Ovary (tissue), 7 donors: ENCODE measurements at regions not wholly inside any gene's neighbourhood (a gene's known extent, or its start where the extent isn't known, plus 50 kb on each side); places are given as distances from the start of the nearest gene placed in this dataset.

ENCODE experiments used
- DNase-seq, 5 donors: peaks; one replicate each; pipeline ENCODE4 v3.0.0-alpha.2; 2019 to 2020
- H3K27ac ChIP-seq, 2 donors: fragments of 200-600 bp; one replicate each; pipeline versions ENCODE4 v1.5.1 to v1.8.0; 2019 to 2022
- H3K27me3 ChIP-seq: fragments of 200-600 bp; one replicate; pipeline ENCODE4 v1.8.0; 2022
- H3K36me3 ChIP-seq: fragments of 200-600 bp; sonication (generic); one replicate; pipeline ENCODE4 v1.5.1; 2019
- H3K4me1 ChIP-seq: one replicate; pipeline ENCODE4 v1.8.1; 2013; ENCODE audit warnings: mild to moderate bottlenecking, moderate library complexity; ENCODE audit not compliant: insufficient read depth
- H3K4me3 ChIP-seq: fragments of 200-600 bp; sonication (generic); one replicate; pipeline ENCODE4 v1.5.1; 2017
- H3K9me3 ChIP-seq, 2 donors: fragments of 200-600 bp in 1 of 2; sonication (generic) in 1 of 2; one replicate each; pipeline versions ENCODE4 v1.5.1 to v1.8.1; 2013 to 2019; ENCODE audit warnings: mild to moderate bottlenecking in 1 of 2, moderate library complexity in 1 of 2
- EP300 ChIP-seq: sonication (generic); formaldehyde crosslinking; IDR thresholded peaks from one replicate; pipeline ENCODE4 v1.6.1; 2017; ENCODE audit warnings: antibody characterized with exemption
- POLR2A ChIP-seq: fragments of 450-650 bp; IDR thresholded peaks from one replicate; pipeline ENCODE4 v1.6.1; 2017; ENCODE audit warnings: antibody characterized with exemption, mild to moderate bottlenecking, moderate library complexity
- WGBS, 3 donors: extraction: QIAGEN DNeasy Blood & Tissue Kit in 1 of 3; methylation state at CpG; one replicate each; pipeline versions ENCODE4 v1.1.5 to v1.1.7; 2013 to 2017; 5-methylcytosine and 5-hydroxymethylcytosine counted together
- intact Hi-C, 4 donors: fragments of 100-400 bp; cut with DNase I; formaldehyde crosslinking; loops; one replicate each; pipeline versions ENCODE4 v1.11.0 to v1.15.1; 2022 to 2023
- TF ChIP-seq, protein P1 (sequence below), 3 donors: fragments of 450-650 bp in 2 of 3; fragments of 200-600 bp in 1 of 3; IDR thresholded peaks; one replicate each; pipeline versions ENCODE4 v1.5.1 to v1.8.0; 2016 to 2022; ENCODE audit warnings: antibody characterized with exemption in 3 of 3, mild to moderate bottlenecking in 1 of 3
- donor health status: DM: no; HTN: no; CAD: no; lungs with moderate emphysema.
- donor health status: DM: no; HTN: no; CAD: no.
- donor health status: Bipolar disorder and iron deficiency.
- donor health status: DM: no; HTN: no; CAD: no.
- donor health status: DM: yes; HTN: yes; CAD: no.

DNA sequence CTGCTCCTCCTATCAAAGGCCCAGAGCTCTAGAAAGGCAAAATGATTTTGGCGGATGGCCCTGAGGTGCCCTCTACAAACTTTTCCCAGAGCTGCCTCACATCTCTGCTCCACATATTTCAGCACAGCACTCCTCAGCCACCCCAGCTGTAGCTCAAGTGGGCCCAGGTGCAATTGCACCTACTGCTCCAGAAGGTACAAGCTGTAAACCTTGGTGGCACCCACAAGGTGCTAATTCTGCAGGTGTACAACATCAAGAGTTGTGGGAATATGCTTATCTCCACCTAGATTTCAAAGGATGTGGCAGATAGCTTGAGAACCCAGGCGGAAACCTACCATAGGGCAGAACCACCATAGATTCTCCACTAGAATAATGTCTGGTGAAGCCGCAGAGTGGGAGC, 432.2 kb downstream of the TMEM232 start:
- TF ChIP-seq POLR2A (no peak), EP300 (no peak)
- TF ChIP-seq, protein P1, sequence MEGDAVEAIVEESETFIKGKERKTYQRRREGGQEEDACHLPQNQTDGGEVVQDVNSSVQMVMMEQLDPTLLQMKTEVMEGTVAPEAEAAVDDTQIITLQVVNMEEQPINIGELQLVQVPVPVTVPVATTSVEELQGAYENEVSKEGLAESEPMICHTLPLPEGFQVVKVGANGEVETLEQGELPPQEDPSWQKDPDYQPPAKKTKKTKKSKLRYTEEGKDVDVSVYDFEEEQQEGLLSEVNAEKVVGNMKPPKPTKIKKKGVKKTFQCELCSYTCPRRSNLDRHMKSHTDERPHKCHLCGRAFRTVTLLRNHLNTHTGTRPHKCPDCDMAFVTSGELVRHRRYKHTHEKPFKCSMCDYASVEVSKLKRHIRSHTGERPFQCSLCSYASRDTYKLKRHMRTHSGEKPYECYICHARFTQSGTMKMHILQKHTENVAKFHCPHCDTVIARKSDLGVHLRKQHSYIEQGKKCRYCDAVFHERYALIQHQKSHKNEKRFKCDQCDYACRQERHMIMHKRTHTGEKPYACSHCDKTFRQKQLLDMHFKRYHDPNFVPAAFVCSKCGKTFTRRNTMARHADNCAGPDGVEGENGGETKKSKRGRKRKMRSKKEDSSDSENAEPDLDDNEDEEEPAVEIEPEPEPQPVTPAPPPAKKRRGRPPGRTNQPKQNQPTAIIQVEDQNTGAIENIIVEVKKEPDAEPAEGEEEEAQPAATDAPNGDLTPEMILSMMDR (IDR thresholded peaks at IDR 0.05) = no peak
- 90 to 99% (median 93%) methylated on average over 3 of the region's 3 CpGs for WGBS, 3 donors
- no peaks in the 10 kb centered on the region for H3K9me3 ChIP-seq

DNA sequence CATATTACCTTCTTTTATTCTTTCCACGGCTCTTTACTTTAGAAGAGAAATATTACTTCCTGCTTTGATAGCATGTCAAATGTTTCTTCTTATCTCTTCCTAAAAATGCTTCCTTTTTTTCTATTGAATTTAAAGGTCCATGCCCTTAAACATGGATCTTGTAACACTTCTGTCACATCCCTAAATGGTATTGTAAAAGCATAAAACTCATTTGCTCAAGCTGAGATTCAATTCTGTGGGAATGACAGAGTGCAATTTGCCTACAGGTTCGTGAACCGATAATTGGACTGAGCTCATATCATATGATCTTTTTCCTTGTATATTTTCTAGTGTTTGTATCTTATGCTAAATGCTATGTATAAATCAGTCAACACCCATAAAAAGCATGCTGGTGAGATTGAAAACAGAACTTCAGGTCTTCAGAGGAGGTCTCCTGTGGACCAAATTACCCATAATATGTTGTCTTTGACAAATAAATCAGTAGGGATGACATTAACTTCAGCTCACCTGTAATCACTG, 429.3 kb downstream of the TMEM232 start:
- Histone ChIP-seq H3K27me3 (no peaks in the 10 kb centered on the region), H3K4me3 (no peak overlapping the region), H3K9me3 (no peaks in the 10 kb centered on the region), H3K4me1 (no peaks in the 10 kb centered on the region), H3K36me3 (no peaks in the 10 kb centered on the region), H3K27ac (no peak overlapping the region)
- TF ChIP-seq, protein P1 (IDR thresholded peaks at IDR 0.05) = no peak
- no peak for TF ChIP-seq POLR2A
- TF ChIP-seq EP300 = no peak
- 54 to 59% (median 54%) methylated on average over 3 of the region's 3 CpGs for WGBS, 3 donors
- intact Hi-C loops = no loop called here
- no peak for DNase-seq

More for the DNA sequence above, 432.2 kb downstream of the TMEM232 start:
- Histone ChIP-seq H3K36me3 (no peaks in the 10 kb centered on the region), H3K27ac (no peak overlapping the region), H3K27me3 (no peaks in the 10 kb centered on the region), H3K4me3 (no peak overlapping the region), H3K4me1 (no peaks in the 10 kb centered on the region)
- DNase-seq = no peak
- intact Hi-C loops = no loop called here

DNA sequence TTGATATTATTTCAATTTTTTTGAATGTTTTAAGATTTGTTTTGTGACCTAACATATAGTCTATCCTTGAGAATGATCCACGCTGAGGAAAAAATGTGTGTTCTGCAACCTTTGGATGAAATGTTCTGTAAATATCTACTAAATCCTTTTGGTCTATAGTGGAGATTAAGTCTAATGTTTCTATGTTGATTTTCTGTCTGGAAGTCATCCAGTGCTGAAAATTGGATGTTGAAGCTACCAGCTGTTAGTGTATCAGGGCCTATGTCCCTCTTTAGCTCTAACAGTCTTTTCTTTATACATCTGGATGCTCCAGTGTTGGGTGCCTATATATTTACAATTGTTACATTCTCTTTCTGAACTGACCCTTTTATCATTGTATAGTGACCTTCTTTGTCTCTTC, 422.3 kb downstream of the TMEM232 start:
- intact Hi-C loops = no loop called here
- TF ChIP-seq, protein P1 (IDR thresholded peaks at IDR 0.05) = no peak
- no peak for TF ChIP-seq POLR2A
- TF ChIP-seq EP300 = no peak
- no peaks in the 10 kb centered on the region for H3K4me1 ChIP-seq
- H3K27ac ChIP-seq = no peak overlapping the region
- no peaks in the 10 kb centered on the region for H3K27me3 ChIP-seq
- no peak overlapping the region for H3K4me3 ChIP-seq
- 7 to 24% (median 11%) methylated on average over 1 of the region's 1 CpG for WGBS, 3 donors
- H3K9me3 ChIP-seq = no peaks in the 10 kb centered on the region
- no peaks in the 10 kb centered on the region for H3K36me3 ChIP-seq
- no peak for DNase-seq

DNA sequence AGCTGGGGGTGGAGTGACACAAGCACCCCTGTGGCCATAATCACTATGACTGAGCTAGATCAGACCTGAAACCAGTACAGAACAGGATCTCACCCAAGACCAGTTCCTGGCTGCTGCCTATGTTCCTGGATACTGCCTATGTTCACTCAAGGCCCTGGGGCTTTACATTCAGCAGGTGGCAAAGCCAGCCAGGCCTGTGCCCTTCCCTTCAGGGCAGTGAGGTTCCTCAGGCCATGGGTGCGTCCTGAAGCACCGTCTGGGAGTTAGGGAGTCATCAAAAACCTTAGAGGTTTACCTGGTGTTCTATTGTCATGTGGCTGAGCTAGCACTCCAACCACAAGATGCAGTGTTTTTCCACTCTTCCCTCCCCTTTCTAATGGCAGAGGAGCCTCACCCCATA, 419.8 kb downstream of the TMEM232 start:
- H3K27me3 ChIP-seq = no peaks in the 10 kb centered on the region
- TF ChIP-seq, protein P1 (IDR thresholded peaks at IDR 0.05) = no peak
- TF ChIP-seq POLR2A (no peak), EP300 (no peak)
- H3K4me3 ChIP-seq = no peak overlapping the region
- no peak for DNase-seq
- WGBS, 3 donors = 91 to 95% (median 95%) methylated on average over 2 of the region's 2 CpGs
- intact Hi-C loops = no loop called here
- H3K4me1 ChIP-seq = no peaks in the 10 kb centered on the region
- H3K9me3 ChIP-seq = no peaks in the 10 kb centered on the region
- H3K27ac ChIP-seq = no peak overlapping the region
- no peaks in the 10 kb centered on the region for H3K36me3 ChIP-seq
